Tibial artery (tissue), 4 donors: ENCODE measurements at regions not wholly inside any gene's neighbourhood (a gene's known extent, or its start where the extent isn't known, plus 50 kb on each side); places are given as distances from the start of the nearest gene placed in this dataset.

ENCODE experiments used
- DNase-seq, 2 donors: peaks; one replicate each; pipeline ENCODE4 v3.0.0-alpha.2; 2019
- H3K27ac ChIP-seq, 2 donors: fragments of 200-600 bp; sonication (generic) in 1 of 2; 1 replicate in 1 of 2; 2 replicates in 1 of 2; pipeline ENCODE4 v1.5.1; 2018 to 2019; ENCODE audit warnings: mild to moderate bottlenecking in 1 of 2
- H3K27me3 ChIP-seq, 2 donors: fragments of 200-600 bp; sonication (generic) in 1 of 2; one replicate each; pipeline versions ENCODE4 v1.5.1 to v1.6.0; 2016 to 2019
- H3K36me3 ChIP-seq, 3 donors: fragments of 200-600 bp; sonication (generic) in 2 of 3; one replicate each; pipeline ENCODE4 v1.5.1; 2016 to 2019; ENCODE audit warnings: mild to moderate bottlenecking in 2 of 3
- H3K4me1 ChIP-seq, 4 donors: fragments of 200-600 bp; sonication (generic) in 2 of 4; 1 replicate in 3 of 4; 2 replicates in 1 of 4; pipeline ENCODE4 v1.5.1; 2016 to 2019
- H3K4me3 ChIP-seq, 2 donors: fragments of 200-600 bp; sonication (generic) in 1 of 2; 1 replicate in 1 of 2; 2 replicates in 1 of 2; pipeline ENCODE4 v1.5.1; 2018 to 2019; ENCODE audit warnings: mild to moderate bottlenecking in 2 of 2
- H3K9me3 ChIP-seq, 3 donors: fragments of 200-600 bp; sonication (generic) in 1 of 3; one replicate each; pipeline ENCODE4 v1.5.1; 2016 to 2019
- intact Hi-C: fragments of 100-400 bp; cut with DNase I; formaldehyde crosslinking; loops from one replicate; pipeline ENCODE4 v1.15.0; 2023; ENCODE audit warnings: low total_unique reads
- TF ChIP-seq, protein P1 (sequence below), 2 experiments: fragments of 200-600 bp in 1 of 2; fragments of 450-650 bp in 1 of 2; IDR thresholded peaks; one replicate each; pipeline ENCODE4 v1.5.1; 2017 to 2019; ENCODE audit warnings: antibody characterized with exemption in 2 of 2, mild to moderate bottlenecking in 1 of 2, moderate library complexity in 1 of 2

- Histone ChIP-seq H3K36me3 (no peaks in the 10 kb centered on the region), H3K27ac (no peak overlapping the region), H3K4me3 (no peak overlapping the region), H3K4me1 (no peaks in the 10 kb centered on the region), H3K27me3 (peaks cover 0 to 11% of the 10 kb centered on the region in 2 donors), H3K9me3 (no peaks in the 10 kb centered on the region)
- intact Hi-C loops, result no loop called here
- DNase-seq, result no peak
- TF ChIP-seq, protein P1, sequence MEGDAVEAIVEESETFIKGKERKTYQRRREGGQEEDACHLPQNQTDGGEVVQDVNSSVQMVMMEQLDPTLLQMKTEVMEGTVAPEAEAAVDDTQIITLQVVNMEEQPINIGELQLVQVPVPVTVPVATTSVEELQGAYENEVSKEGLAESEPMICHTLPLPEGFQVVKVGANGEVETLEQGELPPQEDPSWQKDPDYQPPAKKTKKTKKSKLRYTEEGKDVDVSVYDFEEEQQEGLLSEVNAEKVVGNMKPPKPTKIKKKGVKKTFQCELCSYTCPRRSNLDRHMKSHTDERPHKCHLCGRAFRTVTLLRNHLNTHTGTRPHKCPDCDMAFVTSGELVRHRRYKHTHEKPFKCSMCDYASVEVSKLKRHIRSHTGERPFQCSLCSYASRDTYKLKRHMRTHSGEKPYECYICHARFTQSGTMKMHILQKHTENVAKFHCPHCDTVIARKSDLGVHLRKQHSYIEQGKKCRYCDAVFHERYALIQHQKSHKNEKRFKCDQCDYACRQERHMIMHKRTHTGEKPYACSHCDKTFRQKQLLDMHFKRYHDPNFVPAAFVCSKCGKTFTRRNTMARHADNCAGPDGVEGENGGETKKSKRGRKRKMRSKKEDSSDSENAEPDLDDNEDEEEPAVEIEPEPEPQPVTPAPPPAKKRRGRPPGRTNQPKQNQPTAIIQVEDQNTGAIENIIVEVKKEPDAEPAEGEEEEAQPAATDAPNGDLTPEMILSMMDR (IDR thresholded peaks at IDR 0.05), result peak; percentile 52 to 59
Observed at GRCh38 chr18:8478166-8478967, 130.9 kb upstream of the RAB12 start.

DNA sequence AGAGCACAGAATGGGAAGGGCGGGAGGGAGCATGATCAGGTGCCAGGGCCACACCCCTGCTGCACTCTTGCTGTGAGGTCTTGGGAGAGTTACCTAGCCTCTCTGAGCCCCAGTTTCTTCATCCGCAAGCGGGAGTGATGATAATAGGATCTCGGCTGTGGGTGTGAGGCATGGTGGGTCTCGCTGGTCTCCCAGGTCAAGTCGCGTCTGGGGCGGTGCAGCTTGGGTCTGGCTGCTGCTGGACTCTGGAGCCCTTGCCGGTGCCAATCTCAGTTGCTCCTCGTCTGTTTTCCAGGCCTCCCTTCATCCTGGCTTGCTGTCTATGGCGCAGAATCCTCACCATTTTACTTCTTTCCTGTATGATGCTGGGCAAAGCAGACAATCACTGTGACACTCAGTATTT is 130.3 kb upstream of the RAB12 start:
- TF ChIP-seq, protein P1 (IDR thresholded peaks at IDR 0.05), result peak in 1 of 2 experiments; percentile 9
- Histone ChIP-seq H3K27me3 (peaks cover 0 to 11% of the 10 kb centered on the region in 2 donors), H3K4me3 (no peak overlapping the region), H3K27ac (no peak overlapping the region), H3K4me1 (no peaks in the 10 kb centered on the region), H3K36me3 (no peaks in the 10 kb centered on the region), H3K9me3 (no peaks in the 10 kb centered on the region)
- intact Hi-C loops, result no loop called here
- DNase-seq, result no peak

DNA sequence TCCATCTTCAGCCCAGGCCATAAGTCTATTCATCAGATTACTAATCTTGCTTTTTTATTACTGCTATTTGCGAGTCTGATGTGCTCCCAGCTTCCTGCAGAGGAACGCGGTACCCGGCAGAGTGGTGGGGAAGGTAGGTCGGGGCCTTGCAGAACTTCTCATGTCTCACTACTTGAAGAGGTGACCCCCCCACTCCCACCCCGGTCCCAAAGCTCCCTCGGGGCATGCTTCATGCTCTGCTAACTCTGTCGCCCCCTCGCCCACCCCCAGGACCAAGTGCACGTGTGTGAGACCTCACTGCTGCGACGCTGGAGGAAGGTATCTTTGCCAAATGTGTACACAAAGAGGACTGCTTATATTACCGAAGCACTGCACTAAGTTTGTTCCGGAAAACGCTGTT is 129.4 kb upstream of the RAB12 start:
- Histone ChIP-seq H3K4me3 (no peak overlapping the region), H3K9me3 (no peaks in the 10 kb centered on the region), H3K4me1 (no peaks in the 10 kb centered on the region), H3K27me3 (peaks cover 0 to 11% of the 10 kb centered on the region in 2 donors), H3K27ac (no peak overlapping the region), H3K36me3 (no peaks in the 10 kb centered on the region)
- intact Hi-C loops, result no loop called here
- TF ChIP-seq, protein P1 (IDR thresholded peaks at IDR 0.05), result no peak
- DNase-seq, result no peak

- TF ChIP-seq, protein P1 (IDR thresholded peaks at IDR 0.05), result peak; percentile 26 to 45
- H3K9me3 ChIP-seq, result no peaks in the 10 kb centered on the region
- H3K27ac ChIP-seq, result no peak overlapping the region
- no peak for DNase-seq
- H3K27me3 ChIP-seq, result peaks cover 0 to 11% of the 10 kb centered on the region in 2 donors
- H3K4me1 ChIP-seq, result no peaks in the 10 kb centered on the region
- H3K36me3 ChIP-seq, result no peaks in the 10 kb centered on the region
- no peak overlapping the region for H3K4me3 ChIP-seq
- intact Hi-C loops, result no loop called here
Observed at GRCh38 chr18:8480506-8481328, 128.5 kb upstream of the RAB12 start.

GRCh38 chr18:8484951-8485350 is 124.3 kb upstream of the RAB12 start:
- intact Hi-C loops, result no loop called here
- no peak overlapping the region for H3K4me3 ChIP-seq
- no peaks in the 10 kb centered on the region for H3K9me3 ChIP-seq
- no peak for DNase-seq
- TF ChIP-seq, protein P1 (IDR thresholded peaks at IDR 0.05), result no peak
- no peaks in the 10 kb centered on the region for H3K36me3 ChIP-seq
- no peak overlapping the region for H3K27ac ChIP-seq
- no peaks in the 10 kb centered on the region for H3K27me3 ChIP-seq
- no peaks in the 10 kb centered on the region for H3K4me1 ChIP-seq
